Spinal cord (tissue), 9 donors: ENCODE measurements at regions not wholly inside any gene's neighbourhood (a gene's known extent, or its start where the extent isn't known, plus 50 kb on each side); places are given as distances from the start of the nearest gene placed in this dataset.

ENCODE experiments used
- DNase-seq, 6 donors: peaks; one replicate each; pipeline versions ENCODE4 v3.0.0 to v3.0.0-alpha.2; 2013 to 2015; ENCODE audit warnings: low spot score in 6 of 6, low read depth in 4 of 6
- H3K27ac ChIP-seq: one replicate; pipeline ENCODE4 v1.5.1; 2013; ENCODE audit warnings: low read depth, low read length, control low read depth
- H3K27me3 ChIP-seq: one replicate; pipeline ENCODE4 v1.6.1; 2013; ENCODE audit warnings: low read length; ENCODE audit not compliant: control insufficient read depth, insufficient read depth
- H3K36me3 ChIP-seq: one replicate; pipeline ENCODE4 v1.6.1; 2013; ENCODE audit warnings: low read length; ENCODE audit not compliant: control insufficient read depth, insufficient read depth
- H3K4me1 ChIP-seq: one replicate; pipeline ENCODE4 v1.6.1; 2013; ENCODE audit warnings: low read length; ENCODE audit not compliant: control insufficient read depth, insufficient read depth
- H3K4me3 ChIP-seq: one replicate; pipeline ENCODE4 v1.5.1; 2013; ENCODE audit warnings: low read depth, low read length, control low read depth
- H3K9me3 ChIP-seq: one replicate; pipeline ENCODE4 v1.6.1; 2013; ENCODE audit warnings: low read length; ENCODE audit not compliant: control insufficient read depth, insufficient read depth
- WGBS: methylation state at CpG from one replicate; pipeline ENCODE4 v1.1.5; 2013; ENCODE audit warnings: missing lambda C conversion rate; ENCODE audit not compliant: insufficient coverage; 5-methylcytosine and 5-hydroxymethylcytosine counted together
- donor health status: healthy.

GRCh38 chr1:38261574-38261973, 215.0 kb upstream of the POU3F1 start:
- DNase-seq = no peak

GRCh38 chr1:38258085-38258627, 211.6 kb upstream of the POU3F1 start:
- DNase-seq = peak in 2 of 6 donors; percentile 42 to 77
- peaks cover 3% of the 10 kb centered on the region for H3K9me3 ChIP-seq
- peaks cover 39% of the 10 kb centered on the region for H3K27me3 ChIP-seq
- WGBS = 42% methylated on average over 14 of the region's 16 CpGs
- H3K4me3 ChIP-seq = no peak overlapping the region
- H3K36me3 ChIP-seq = no peaks in the 10 kb centered on the region
- H3K4me1 ChIP-seq = peaks cover 4% of the 10 kb centered on the region
- H3K27ac ChIP-seq = no peak overlapping the region

More at GRCh38 chr1:38261574-38261973, 215.0 kb upstream of the POU3F1 start:
- Histone ChIP-seq H3K27ac (no peak overlapping the region), H3K4me3 (no peak overlapping the region), H3K27me3 (peaks cover 52% of the 10 kb centered on the region), H3K9me3 (peaks cover 3% of the 10 kb centered on the region), H3K36me3 (no peaks in the 10 kb centered on the region), H3K4me1 (peaks cover 4% of the 10 kb centered on the region)
- 93% methylated on average over 2 of the region's 4 CpGs for whole genome bisulfite sequencing

GRCh38 chr1:38257374-38257773, 210.8 kb upstream of the POU3F1 start:
- WGBS = 75% methylated on average over 6 of the region's 6 CpGs

DNA sequence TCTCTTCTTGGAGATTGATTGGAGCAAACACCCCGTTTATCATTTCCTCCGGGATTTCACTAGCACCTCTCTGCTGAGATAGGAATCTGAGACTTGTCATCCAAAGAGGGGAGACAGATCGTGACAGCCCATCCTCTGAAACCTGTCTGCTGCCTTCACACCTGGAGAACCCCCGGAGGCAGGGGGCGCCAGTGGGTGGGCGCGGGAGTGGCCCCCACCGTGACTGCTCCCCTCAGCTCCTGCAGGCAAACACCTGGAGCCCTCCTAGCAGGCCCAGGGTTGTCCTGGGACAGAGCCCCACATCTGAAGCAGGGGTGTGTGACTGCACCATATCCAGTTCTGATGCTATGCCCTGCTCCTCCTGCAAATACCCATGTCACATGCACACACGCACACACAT, 209.5 kb upstream of the POU3F1 start:
- Histone ChIP-seq H3K4me3 (no peak overlapping the region), H3K4me1 (no peaks in the 10 kb centered on the region), H3K9me3 (peaks cover 3% of the 10 kb centered on the region), H3K36me3 (no peaks in the 10 kb centered on the region), H3K27me3 (peaks cover 26% of the 10 kb centered on the region), H3K27ac (no peak overlapping the region)
- no peak for DNase-seq
- 65% methylated on average over 8 of the region's 9 CpGs for WGBS

More at GRCh38 chr1:38257374-38257773, 210.8 kb upstream of the POU3F1 start:
- peaks cover 3% of the 10 kb centered on the region for H3K9me3 ChIP-seq
- H3K27ac ChIP-seq = no peak overlapping the region
- no peak overlapping the region for H3K4me3 ChIP-seq
- DNase-seq = no peak
- peaks cover 35% of the 10 kb centered on the region for H3K27me3 ChIP-seq
- H3K36me3 ChIP-seq = no peaks in the 10 kb centered on the region
- no peaks in the 10 kb centered on the region for H3K4me1 ChIP-seq

GRCh38 chr1:38253314-38253713, 206.7 kb upstream of the POU3F1 start:
- Histone ChIP-seq H3K27ac (no peak overlapping the region), H3K36me3 (no peaks in the 10 kb centered on the region), H3K4me1 (peaks cover 11% of the 10 kb centered on the region), H3K9me3 (no peaks in the 10 kb centered on the region), H3K27me3 (peaks cover 42% of the 10 kb centered on the region), H3K4me3 (no peak overlapping the region)
- DNase-seq = no peak
- WGBS = 100% methylated on average over 1 of the region's 2 CpGs

DNA sequence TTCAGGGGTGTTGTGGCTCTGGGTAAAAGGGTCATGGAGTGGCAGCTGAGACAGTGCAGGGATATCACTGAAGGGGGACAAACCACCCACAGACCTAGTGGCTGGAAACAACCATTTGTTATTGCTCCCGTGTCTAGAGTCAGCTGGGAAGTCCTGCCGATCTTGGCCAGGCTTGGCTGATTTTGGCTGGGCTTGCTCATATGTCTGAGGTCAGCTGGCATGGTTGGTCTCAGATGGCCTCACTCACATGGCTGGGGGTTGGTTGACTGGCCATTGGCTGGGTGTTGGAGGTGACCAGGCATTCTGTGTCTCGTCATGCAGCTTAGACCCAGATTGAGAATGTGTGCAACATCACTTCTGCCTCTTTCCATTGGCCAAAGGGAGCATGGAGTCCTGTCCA, 203.8 kb upstream of the POU3F1 start:
- WGBS = 93% methylated on average over 3 of the region's 3 CpGs
- peaks cover 39% of the 10 kb centered on the region for H3K27me3 ChIP-seq
- no peaks in the 10 kb centered on the region for H3K9me3 ChIP-seq
- H3K4me3 ChIP-seq = no peak overlapping the region
- no peak overlapping the region for H3K27ac ChIP-seq
- peaks cover 20% of the 10 kb centered on the region for H3K4me1 ChIP-seq
- no peak for DNase-seq
- no peaks in the 10 kb centered on the region for H3K36me3 ChIP-seq

DNA sequence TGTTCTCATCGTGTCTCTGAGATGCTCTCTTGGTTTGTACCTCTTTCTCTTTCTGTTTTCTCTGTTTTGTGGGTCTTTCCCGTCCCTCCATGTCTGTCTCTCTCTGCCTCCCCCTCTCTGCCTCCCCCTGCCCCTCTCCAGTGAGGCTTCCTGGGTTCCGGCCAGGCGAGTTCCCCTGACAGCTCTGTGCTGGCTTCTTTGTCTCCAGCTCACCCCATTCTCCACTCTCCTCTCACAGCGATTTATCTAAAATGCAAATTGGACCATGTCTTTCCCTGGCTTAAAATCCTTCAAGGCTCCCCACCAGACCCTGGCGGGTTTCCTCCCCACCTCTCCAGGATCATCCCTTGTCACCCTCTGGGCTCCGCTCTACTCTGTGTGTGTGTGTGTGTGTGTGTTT, 202.4 kb upstream of the POU3F1 start:
- WGBS = 29% methylated on average over 5 of the region's 7 CpGs
- no peak overlapping the region for H3K27ac ChIP-seq

DNA sequence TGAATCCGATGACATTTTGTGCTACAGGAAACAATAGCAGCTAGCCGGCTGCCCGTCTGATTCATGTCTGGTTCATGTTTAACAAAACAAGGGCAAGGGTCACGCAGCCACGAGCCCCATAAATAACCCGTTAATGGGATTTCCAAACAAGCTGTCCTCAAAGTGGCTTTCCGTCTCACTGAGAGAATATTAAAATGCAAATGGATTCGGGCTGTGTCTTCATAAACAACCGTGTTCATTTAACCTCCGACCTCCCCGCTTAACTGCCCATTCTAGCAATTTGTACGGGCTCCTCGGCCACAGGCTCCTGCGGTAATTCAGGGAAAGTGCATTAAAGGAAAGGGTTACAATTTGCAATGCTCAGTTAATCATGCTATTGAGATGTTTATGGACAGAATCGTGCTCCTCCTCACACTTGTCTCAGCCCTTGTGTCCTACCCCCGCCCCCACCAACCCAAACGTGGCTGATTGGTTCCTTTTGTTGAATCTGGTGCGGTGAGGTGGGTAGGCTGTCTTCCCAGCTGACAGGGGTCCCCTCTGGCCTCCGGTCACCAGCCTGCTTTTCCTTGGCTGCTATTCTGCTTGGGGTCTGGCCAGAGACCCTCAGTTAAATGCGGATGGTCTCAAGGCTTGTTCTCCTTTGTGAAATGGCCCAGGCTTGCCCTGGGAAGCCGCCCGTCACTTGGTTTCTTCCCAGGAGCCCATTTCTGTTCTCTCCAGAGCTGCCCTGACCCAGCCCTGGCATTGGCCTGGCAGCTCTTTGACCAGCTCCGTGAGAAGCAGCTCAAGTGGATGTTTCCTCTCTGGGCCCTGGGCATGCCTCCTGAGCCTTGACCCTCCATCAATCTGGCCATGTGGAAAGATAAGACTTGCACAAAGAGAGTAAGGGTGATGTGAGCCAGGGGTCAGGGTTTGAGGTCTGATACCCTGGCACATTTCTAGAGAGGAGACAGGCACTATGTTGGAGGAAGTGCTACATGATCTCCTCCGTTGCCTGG, 200.7 kb upstream of the POU3F1 start:
- Histone ChIP-seq H3K36me3 (no peaks in the 10 kb centered on the region), H3K27ac (no peak overlapping the region), H3K4me3 (no peak overlapping the region), H3K4me1 (peaks cover 32% of the 10 kb centered on the region), H3K9me3 (no peaks in the 10 kb centered on the region), H3K27me3 (peaks cover 37% of the 10 kb centered on the region)
- peak in 1 of 6 donors; percentile 79 for DNase-seq
- 63% methylated on average over 13 of the region's 24 CpGs for WGBS

More for the DNA sequence above, 202.4 kb upstream of the POU3F1 start:
- Histone ChIP-seq H3K4me3 (no peak overlapping the region), H3K9me3 (no peaks in the 10 kb centered on the region), H3K36me3 (no peaks in the 10 kb centered on the region), H3K27me3 (peaks cover 39% of the 10 kb centered on the region), H3K4me1 (peaks cover 29% of the 10 kb centered on the region)
- DNase-seq = peak in 3 of 6 donors; percentile 43 to 79 (median 77)

GRCh38 chr1:38244218-38244845, 197.7 kb upstream of the POU3F1 start:
- Histone ChIP-seq H3K27me3 (peaks cover 19% of the 10 kb centered on the region), H3K9me3 (no peaks in the 10 kb centered on the region), H3K4me1 (peaks cover 31% of the 10 kb centered on the region), H3K4me3 (no peak overlapping the region), H3K27ac (no peak overlapping the region), H3K36me3 (no peaks in the 10 kb centered on the region)
- WGBS = 43% methylated on average over 10 of the region's 14 CpGs
- peak in 2 of 6 donors; percentile 16 to 57 for DNase-seq
